ENCODE measurements at regions not wholly inside any gene's neighbourhood (a gene's known extent, or its start where the extent isn't known, plus 50 kb on each side); places are given as distances from the start of the nearest gene placed in this dataset.

- DNase-seq = no peak
- H3K27ac Mint-ChIP-seq (ENCODE audit: unreplicated experiment) = no peak overlapping the region
- no peaks in the 10 kb centered on the region for H3K36me3 Mint-ChIP-seq (ENCODE audit: insufficient read depth, unreplicated experiment)
- no peaks in the 10 kb centered on the region for H3K27me3 Mint-ChIP-seq (ENCODE audit: unreplicated experiment)
- CTCF ChIA-PET = no interaction called here
- no TSS peak for BruUV-seq (replicated peaks)
- H3K4me3 Mint-ChIP-seq (ENCODE audit: low read depth, unreplicated experiment) = no peak overlapping the region
- H3K4me1 Mint-ChIP-seq (ENCODE audit: low read depth, unreplicated experiment) = no peaks in the 10 kb centered on the region
- no peak for TF ChIP-seq CTCF (IDR thresholded peaks at IDR 0.05; ENCODE audit: unreplicated experiment)
- no peaks in the 10 kb centered on the region for H3K9me3 Mint-ChIP-seq (ENCODE audit: low read depth, unreplicated experiment)
- intact Hi-C loops (cut with micrococcal nuclease; ENCODE audit: unreplicated experiment) = no loop called here
These were observed 337.2 kb upstream of the NAV3 start for GRCh38 chr12:77493302-77494168.

GRCh38 chr12:77492536-77492935 is 338.2 kb upstream of the NAV3 start:
- CTCF ChIA-PET = no interaction called here
- intact Hi-C loops (cut with micrococcal nuclease; ENCODE audit: unreplicated experiment) = no loop called here
- no TSS peak for BruUV-seq (replicated peaks)
- TF ChIP-seq CTCF (IDR thresholded peaks at IDR 0.05; ENCODE audit: unreplicated experiment) = no peak
- no peaks in the 10 kb centered on the region for H3K9me3 Mint-ChIP-seq (ENCODE audit: low read depth, unreplicated experiment)
- no peaks in the 10 kb centered on the region for H3K4me1 Mint-ChIP-seq (ENCODE audit: low read depth, unreplicated experiment)
- H3K4me3 Mint-ChIP-seq (ENCODE audit: low read depth, unreplicated experiment) = no peak overlapping the region
- H3K27ac Mint-ChIP-seq (ENCODE audit: unreplicated experiment) = no peak overlapping the region
- no peaks in the 10 kb centered on the region for H3K36me3 Mint-ChIP-seq (ENCODE audit: insufficient read depth, unreplicated experiment)
- no peak for DNase-seq
- no peaks in the 10 kb centered on the region for H3K27me3 Mint-ChIP-seq (ENCODE audit: unreplicated experiment)

GRCh38 chr12:77489331-77489970 is 341.2 kb upstream of the NAV3 start:
- intact Hi-C loops (cut with micrococcal nuclease; ENCODE audit: unreplicated experiment) = no loop called here
- no peaks in the 10 kb centered on the region for H3K27me3 Mint-ChIP-seq (ENCODE audit: unreplicated experiment)

GRCh38 chr12:77488041-77488620 is 342.6 kb upstream of the NAV3 start:
- H3K36me3 Mint-ChIP-seq (ENCODE audit: insufficient read depth, unreplicated experiment) = no peaks in the 10 kb centered on the region
- H3K27me3 Mint-ChIP-seq (ENCODE audit: unreplicated experiment) = no peaks in the 10 kb centered on the region
- H3K9me3 Mint-ChIP-seq (ENCODE audit: low read depth, unreplicated experiment) = no peaks in the 10 kb centered on the region
- no peak overlapping the region for H3K4me3 Mint-ChIP-seq (ENCODE audit: low read depth, unreplicated experiment)
- CTCF ChIA-PET = no interaction called here
- intact Hi-C loops (cut with micrococcal nuclease; ENCODE audit: unreplicated experiment) = no loop called here
- TF ChIP-seq CTCF (IDR thresholded peaks at IDR 0.05; ENCODE audit: unreplicated experiment) = no peak
- BruUV-seq (replicated peaks) = no TSS peak
- DNase-seq = no peak
- H3K4me1 Mint-ChIP-seq (ENCODE audit: low read depth, unreplicated experiment) = no peaks in the 10 kb centered on the region
- H3K27ac Mint-ChIP-seq (ENCODE audit: unreplicated experiment) = no peak overlapping the region

More at GRCh38 chr12:77489331-77489970, 341.2 kb upstream of the NAV3 start:
- TF ChIP-seq CTCF (IDR thresholded peaks at IDR 0.05; ENCODE audit: unreplicated experiment) = no peak
- CTCF ChIA-PET = no interaction called here
- Mint-ChIP-seq H3K27ac (ENCODE audit: unreplicated experiment) (no peak overlapping the region), H3K4me3 (ENCODE audit: low read depth, unreplicated experiment) (no peak overlapping the region), H3K4me1 (ENCODE audit: low read depth, unreplicated experiment) (no peaks in the 10 kb centered on the region), H3K9me3 (ENCODE audit: low read depth, unreplicated experiment) (no peaks in the 10 kb centered on the region), H3K36me3 (ENCODE audit: insufficient read depth, unreplicated experiment) (no peaks in the 10 kb centered on the region)
- no peak for DNase-seq
- no TSS peak for BruUV-seq (replicated peaks)
